GM18907 (cell line): ENCODE measurements at regions not wholly inside any gene's neighbourhood (a gene's known extent, or its start where the extent isn't known, plus 50 kb on each side); places are given as distances from the start of the nearest gene placed in this dataset.
"Not testable (repeated sequence)": the region's sequence is repeated elsewhere in the genome, so short reads cannot be mapped to it uniquely, and the experiment has no call there.

Source experiments
- ATAC-seq: cut with Tn5 transposase; IDR thresholded peaks from one replicate; pipeline ENCODE4 v1.9.1; 2021; ENCODE audit warnings: mild to moderate bottlenecking, moderate library complexity; ENCODE audit not compliant: unreplicated experiment

GRCh38 chr17:63171428-63172393, 205.7 kb downstream of the TANC2 start:
- no peak for ATAC-seq

DNA sequence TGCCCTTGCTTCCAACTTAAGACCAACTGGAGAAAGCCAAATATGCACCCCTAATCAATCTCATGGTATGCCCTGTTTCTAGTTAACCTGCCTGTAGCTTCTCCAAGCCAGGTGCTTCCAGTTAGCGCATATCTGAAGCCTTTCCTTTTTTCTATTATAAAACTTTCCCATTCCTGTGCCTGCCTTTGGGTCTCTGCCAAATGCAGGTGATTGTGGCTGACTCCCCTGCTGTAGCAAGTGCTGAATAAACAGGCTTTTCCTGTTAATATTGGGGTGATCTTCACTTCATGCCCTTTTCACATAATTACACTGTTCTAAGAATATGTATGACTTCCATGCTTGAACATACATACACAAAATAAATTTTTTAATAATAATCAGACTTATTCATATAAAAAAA, 207.4 kb downstream of the TANC2 start:
- ATAC-seq, result no peak

GRCh38 chr17:63173903-63174302, 207.9 kb downstream of the TANC2 start:
- no peak for ATAC-seq

- ATAC-seq, result no peak
Observed at GRCh38 chr17:63178530-63178929, 212.5 kb downstream of the TANC2 start.

DNA sequence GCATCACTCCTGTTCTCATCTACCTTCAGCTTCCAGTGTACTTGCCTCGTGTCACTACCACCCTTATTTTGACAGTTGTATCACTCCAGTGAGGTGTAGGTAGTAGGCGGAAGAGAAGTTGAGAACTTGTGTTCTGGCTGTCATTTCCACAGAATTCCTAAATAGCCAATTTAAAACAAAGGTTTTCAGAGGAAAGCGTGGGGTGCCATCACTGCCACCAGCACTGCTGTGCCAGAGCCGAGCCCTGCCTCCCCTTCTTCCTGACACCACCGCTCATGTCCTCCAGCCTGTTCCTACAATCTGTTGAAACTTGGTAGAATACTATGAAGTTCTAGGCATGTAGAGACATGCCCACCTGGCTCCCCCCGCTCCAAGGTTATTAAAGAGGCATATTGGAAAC, 215.8 kb downstream of the TANC2 start:
- ATAC-seq, result no peak

DNA sequence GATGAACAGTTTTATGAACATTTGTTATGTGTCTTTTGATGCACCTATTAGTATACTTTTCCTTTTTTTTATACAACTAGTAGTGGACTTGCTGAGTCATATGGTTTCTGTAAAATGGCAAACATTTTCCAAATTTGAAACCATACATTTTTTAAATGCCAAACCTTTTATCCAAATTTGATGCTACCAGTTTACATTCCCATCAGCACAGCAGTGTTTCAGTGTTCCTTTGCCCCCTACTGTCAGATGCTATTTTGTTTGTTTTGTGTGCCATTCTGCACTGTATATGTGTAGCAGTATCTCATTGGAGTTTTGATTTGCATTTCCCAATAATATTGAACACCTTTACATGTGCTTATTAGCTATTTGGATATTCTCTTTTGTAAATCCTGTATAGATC, 219.4 kb downstream of the TANC2 start:
- no peak for ATAC-seq

DNA sequence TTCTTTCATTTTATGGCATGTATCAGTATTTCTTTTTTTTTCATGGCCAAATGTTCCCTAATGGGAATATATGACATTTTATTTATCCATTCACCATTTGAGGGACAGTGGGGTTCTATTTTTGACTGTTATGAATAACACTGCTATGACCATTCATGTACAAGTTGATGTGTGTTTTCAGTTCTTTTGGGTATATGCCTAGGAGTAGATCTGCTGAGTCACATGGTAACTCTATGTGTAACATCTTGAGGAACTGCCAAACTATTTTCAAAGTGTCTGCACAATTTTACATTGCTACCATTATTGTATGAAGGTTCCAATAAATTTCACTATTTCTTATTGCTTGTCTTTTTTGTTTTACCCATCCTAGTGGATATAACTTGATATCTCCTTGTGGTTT, 223.0 kb downstream of the TANC2 start:
- ATAC-seq, result no peak

- no peak for ATAC-seq
Observed at GRCh38 chr17:63189930-63190329, 223.9 kb downstream of the TANC2 start.

DNA sequence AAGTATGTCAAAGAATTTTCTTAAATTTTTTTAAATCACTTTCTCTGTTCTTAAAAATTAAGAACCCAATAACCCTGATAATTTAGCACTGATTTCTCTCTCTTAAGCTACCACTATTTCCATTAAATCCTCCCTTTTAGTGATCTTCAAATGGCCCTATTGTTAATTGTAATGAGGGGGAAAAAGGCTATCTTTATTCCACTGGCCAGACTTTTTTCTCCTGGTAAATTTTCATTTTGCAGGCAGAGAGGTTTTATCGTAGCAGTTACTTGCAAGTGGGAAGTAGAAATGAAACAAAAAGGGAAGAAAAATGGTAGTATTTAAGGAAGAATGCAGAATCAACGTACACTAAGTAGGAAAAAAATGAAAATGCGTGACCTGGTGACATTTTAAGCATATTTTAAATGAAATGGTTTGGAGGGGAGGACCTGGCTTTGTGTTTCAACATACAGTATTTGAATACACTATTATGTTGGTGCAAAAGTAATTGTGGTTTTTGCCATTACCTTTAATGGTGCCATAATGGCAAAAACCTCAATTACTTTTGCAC, 224.9 kb downstream of the TANC2 start:
- no peak for ATAC-seq

DNA sequence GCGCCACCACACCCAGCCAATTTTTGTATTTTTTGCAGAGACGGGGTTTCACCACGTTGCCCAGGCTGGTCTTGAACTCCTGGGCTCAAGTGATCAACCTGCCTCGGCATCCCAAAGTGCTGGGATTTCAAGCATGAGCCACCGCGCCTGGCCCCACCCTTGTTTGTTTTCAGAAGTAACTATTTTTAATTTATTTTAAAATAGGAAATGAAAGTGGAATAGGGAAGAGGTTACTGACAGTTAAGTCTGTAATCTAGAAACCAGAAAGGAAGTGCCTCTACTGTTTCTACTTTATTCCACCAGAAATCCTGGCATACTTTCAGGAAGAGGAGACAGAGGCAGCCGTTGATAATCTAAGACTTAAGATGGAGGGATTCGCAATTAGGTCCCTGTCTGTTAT, 225.6 kb downstream of the TANC2 start:
- no peak for ATAC-seq

DNA sequence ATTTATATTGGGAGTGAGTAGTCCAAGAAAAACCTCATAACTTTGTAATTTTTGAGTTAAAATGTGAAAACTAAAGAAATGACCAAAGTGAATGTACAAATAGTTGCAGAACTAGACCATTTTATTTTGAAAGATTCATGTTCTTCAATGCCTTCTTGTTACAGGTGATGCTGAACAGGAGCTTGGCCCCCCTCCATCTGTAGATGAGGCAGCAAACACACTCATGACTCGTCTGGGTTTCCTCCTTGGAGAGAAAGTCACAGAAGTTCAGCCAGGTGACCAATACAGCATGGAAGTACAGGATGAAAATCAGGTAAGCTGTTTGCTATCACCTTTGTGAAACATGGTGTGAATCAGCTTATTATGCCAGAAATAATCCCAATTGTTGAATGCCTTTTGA, 227.8 kb downstream of the TANC2 start:
- no peak for ATAC-seq

DNA sequence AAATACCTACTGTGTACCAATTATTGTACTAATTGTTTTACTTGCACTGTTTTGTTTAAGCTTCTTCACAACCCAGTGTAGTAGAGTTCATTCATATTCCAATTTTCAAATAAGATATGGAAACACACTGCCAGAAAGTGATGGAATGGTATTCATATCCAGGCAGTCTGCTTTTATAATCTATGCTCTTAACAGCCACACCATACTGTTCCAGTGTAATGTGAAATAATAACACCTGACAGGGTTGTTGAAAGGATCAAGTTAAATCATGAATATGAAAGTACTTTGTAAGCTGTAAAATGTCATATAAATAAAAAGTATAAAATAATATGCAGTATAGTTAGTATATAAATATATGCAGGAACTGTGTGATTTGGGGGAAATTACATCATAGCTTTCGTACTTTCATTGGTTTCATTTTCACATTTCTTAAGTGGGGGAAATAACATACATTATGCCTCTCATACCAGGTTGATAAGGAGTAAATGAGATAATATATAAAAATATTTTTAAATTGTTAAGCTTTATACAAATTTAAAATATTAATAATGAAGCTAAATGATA, 230.8 kb downstream of the TANC2 start:
- ATAC-seq, result no peak

GRCh38 chr17:63203652-63204051, 237.6 kb downstream of the TANC2 start:
- ATAC-seq, result no peak

DNA sequence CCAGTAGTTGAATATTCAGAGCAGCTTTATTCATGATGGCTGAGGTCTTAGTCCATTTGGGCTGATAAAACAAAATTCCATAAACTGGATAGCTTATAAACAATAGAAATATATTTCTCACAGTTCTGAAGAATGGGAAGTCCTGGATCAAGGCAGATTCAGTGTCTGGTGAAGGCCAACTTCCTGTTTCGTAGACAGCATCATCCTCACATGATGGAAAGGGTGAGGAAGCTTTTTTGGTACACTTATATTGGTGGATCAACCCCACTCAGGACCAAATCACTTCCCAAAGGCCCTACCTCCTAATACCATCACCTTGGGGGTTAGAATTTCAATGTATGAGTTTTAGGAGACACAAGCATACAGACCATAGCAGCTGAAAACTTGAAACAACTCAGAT, 224.2 kb downstream of the CYB561 start:
- no peak for ATAC-seq

DNA sequence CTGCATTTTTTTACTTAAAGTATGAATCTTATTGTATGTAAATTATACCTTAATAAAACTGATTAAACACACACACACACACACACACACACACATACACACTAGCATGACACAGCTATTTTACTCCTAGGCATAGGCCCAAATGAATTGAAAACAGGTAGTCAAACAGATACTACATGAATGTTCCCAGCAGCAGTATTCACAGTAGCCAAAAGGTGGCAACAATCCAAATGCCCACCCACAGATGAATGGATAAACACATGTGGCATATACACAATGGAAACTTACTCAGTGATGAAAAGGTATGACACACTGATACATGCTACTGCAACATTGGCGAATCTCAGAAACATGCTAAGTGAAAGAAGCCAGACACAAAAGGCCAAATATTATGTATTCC, 223.5 kb downstream of the CYB561 start:
- ATAC-seq, result no peak

- ATAC-seq, result no peak
Observed at GRCh38 chr17:63223212-63223911, 222.7 kb downstream of the CYB561 start.

DNA sequence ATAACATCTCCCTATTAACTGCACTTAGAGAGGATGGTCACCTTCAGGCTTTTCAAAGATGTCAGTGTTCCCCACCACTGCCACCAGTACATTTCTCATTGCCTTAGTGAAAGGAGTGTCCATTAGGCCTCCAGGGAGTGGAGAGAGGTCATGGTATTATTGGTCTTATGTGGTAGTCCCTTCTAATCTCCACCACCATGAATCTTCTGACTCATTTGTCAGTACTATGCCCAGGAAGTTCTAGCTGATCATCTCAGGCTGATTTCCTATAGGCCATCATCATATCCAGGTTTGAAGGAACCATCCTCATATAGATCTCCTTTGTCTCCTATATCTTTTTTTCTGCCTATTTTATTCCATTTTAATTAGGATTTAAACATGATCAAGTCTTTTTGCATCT, 221.5 kb downstream of the CYB561 start:
- ATAC-seq, result no peak

- not testable (repeated sequence) for ATAC-seq
Observed at GRCh38 chr17:63226720-63227119, 219.4 kb downstream of the CYB561 start.

- ATAC-seq, result not testable (repeated sequence)
Observed at GRCh38 chr17:63231015-63231620, 215.0 kb downstream of the CYB561 start.

DNA sequence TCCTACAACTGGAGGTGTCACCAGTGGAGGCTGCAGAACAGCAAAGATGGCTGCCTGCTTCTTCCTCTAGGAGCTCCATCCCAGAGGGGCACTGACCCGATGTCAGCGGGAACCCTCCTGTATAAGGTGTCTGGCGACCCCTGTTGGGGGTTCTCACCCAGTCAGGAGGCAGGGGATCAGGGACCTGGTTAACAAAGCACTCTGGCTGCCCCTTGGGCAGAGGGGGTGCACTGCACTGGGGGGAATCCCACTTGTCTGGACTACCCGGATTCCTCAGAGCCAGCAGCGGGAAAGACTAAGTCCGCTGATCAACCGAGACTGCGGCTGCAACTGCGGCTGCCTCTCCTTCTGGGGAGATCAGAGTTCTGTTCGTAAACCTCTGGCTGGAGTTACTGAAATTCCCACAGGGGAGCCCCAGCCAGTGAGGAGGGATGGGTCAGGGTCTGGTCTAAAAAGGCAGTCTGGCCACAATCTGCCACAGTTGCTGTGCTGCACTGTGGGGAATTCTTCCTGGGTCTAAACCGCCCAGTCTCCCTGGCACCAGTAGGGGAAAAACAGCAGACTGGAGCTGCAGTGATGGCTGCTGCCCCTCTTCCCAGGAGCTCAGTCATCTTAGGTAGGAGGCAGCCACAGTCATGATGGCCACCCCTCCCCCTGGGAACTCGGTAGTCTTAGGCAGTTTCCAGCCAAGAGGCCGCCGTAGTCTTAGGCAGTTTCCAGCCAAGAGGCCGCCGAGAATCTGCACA, 213.4 kb downstream of the CYB561 start:
- no peak for ATAC-seq
